ENCODE measurements at regions not wholly inside any gene's neighbourhood (a gene's known extent, or its start where the extent isn't known, plus 50 kb on each side); places are given as distances from the start of the nearest gene placed in this dataset.

DNA sequence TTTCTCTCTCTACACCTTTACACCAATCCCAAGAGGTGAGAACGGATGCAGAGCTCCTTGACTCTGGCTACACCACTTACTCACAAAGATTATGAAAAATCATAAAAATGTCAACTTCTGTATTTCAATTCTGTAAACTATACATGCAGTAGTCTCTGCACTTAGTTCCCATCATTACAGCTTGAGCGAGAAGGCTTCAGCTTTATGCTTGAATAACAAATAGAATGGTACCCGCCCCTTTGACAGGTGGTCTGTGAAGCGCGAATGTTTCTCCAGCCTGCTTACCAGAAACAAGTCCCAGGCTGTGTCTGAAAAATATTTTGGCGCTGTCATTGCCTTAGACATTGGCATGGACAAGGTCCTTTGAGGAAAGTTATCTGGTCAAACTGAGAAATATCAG lies 562.4 kb upstream of the CLINT1 start:
- Histone ChIP-seq H3K27me3 (ENCODE audit: insufficient read depth, poor library complexity, severe bottlenecking) (no peaks in the 10 kb centered on the region), H3K27ac (replicated peaks) (no peak overlapping the region), H3K4me3 (replicated peaks; ENCODE audit: insufficient read depth, low read length) (no peak overlapping the region)
- TF ChIP-seq SPI1 (IDR thresholded peaks at IDR 0.05; ENCODE audit: borderline replicate concordance, low read depth) (no peak), REST (IDR thresholded peaks at IDR 0.05; ENCODE audit: insufficient replicate concordance, low read depth) (no peak), GABPA (IDR thresholded peaks at IDR 0.05; ENCODE audit: low read depth) (no peak), POLR2AphosphoS5 (IDR thresholded peaks at IDR 0.05; ENCODE audit: low read depth) (no peak)
- TF ChIP-seq, protein P1, sequence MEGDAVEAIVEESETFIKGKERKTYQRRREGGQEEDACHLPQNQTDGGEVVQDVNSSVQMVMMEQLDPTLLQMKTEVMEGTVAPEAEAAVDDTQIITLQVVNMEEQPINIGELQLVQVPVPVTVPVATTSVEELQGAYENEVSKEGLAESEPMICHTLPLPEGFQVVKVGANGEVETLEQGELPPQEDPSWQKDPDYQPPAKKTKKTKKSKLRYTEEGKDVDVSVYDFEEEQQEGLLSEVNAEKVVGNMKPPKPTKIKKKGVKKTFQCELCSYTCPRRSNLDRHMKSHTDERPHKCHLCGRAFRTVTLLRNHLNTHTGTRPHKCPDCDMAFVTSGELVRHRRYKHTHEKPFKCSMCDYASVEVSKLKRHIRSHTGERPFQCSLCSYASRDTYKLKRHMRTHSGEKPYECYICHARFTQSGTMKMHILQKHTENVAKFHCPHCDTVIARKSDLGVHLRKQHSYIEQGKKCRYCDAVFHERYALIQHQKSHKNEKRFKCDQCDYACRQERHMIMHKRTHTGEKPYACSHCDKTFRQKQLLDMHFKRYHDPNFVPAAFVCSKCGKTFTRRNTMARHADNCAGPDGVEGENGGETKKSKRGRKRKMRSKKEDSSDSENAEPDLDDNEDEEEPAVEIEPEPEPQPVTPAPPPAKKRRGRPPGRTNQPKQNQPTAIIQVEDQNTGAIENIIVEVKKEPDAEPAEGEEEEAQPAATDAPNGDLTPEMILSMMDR (IDR thresholded peaks at IDR 0.05; ENCODE audit: insufficient read depth, low read length): no peak
- DNase-seq (ENCODE audit: low read depth in 1 of 2, low spot score in 1 of 2): no peak

- TF ChIP-seq GABPA (IDR thresholded peaks at IDR 0.05; ENCODE audit: low read depth) (no peak), POLR2AphosphoS5 (IDR thresholded peaks at IDR 0.05; ENCODE audit: low read depth) (no peak), REST (IDR thresholded peaks at IDR 0.05; ENCODE audit: insufficient replicate concordance, low read depth) (no peak), SPI1 (IDR thresholded peaks at IDR 0.05; ENCODE audit: borderline replicate concordance, low read depth) (no peak)
- TF ChIP-seq, protein P1 (IDR thresholded peaks at IDR 0.05; ENCODE audit: insufficient read depth, low read length): no peak
- no peak overlapping the region for H3K27ac ChIP-seq (replicated peaks)
- DNase-seq (ENCODE audit: low read depth in 1 of 2, low spot score in 1 of 2): no peak
- no peaks in the 10 kb centered on the region for H3K27me3 ChIP-seq (ENCODE audit: insufficient read depth, poor library complexity, severe bottlenecking)
- no peak overlapping the region for H3K4me3 ChIP-seq (replicated peaks; ENCODE audit: insufficient read depth, low read length)
Observed at GRCh38 chr5:158419186-158419585, 560.2 kb upstream of the CLINT1 start.

GRCh38 chr5:158414780-158415179 lies 555.8 kb upstream of the CLINT1 start:
- no peak overlapping the region for H3K4me3 ChIP-seq (replicated peaks; ENCODE audit: insufficient read depth, low read length)
- no peak overlapping the region for H3K27ac ChIP-seq (replicated peaks)
- no peaks in the 10 kb centered on the region for H3K27me3 ChIP-seq (ENCODE audit: insufficient read depth, poor library complexity, severe bottlenecking)
- DNase-seq (ENCODE audit: low read depth in 1 of 2, low spot score in 1 of 2): no peak
- TF ChIP-seq POLR2AphosphoS5 (IDR thresholded peaks at IDR 0.05; ENCODE audit: low read depth) (no peak), REST (IDR thresholded peaks at IDR 0.05; ENCODE audit: insufficient replicate concordance, low read depth) (no peak), SPI1 (IDR thresholded peaks at IDR 0.05; ENCODE audit: borderline replicate concordance, low read depth) (no peak), GABPA (IDR thresholded peaks at IDR 0.05; ENCODE audit: low read depth) (no peak)
- TF ChIP-seq, protein P1 (IDR thresholded peaks at IDR 0.05; ENCODE audit: insufficient read depth, low read length): no peak

Data from HL-60 (cell line).